DOHH2 (cell line): ENCODE measurements at regions not wholly inside any gene's neighbourhood (a gene's known extent, or its start where the extent isn't known, plus 50 kb on each side); places are given as distances from the start of the nearest gene placed in this dataset.
A peak's percentile ranks its signal among the peaks of the same experiment; 100 is the strongest.

Experiments
- H3F3A ChIP-seq: fragments of 200-600 bp; sonication (generic), shearing (Covaris generic); 2 replicates; pipeline ENCODE4 v1.6.0; 2016; ENCODE audit warnings: antibody characterized with exemption, mild to moderate bottlenecking; ENCODE audit not compliant: control insufficient read depth, insufficient read depth
- H3K27ac ChIP-seq: fragments of 200-600 bp; sonication (generic); 2 replicates; pipeline ENCODE4 v1.5.1; 2014; ENCODE audit warnings: low read depth, mild to moderate bottlenecking, low read length, moderate library complexity
- H3K27me3 ChIP-seq: fragments of 200-600 bp; sonication (generic); 2 replicates; pipeline ENCODE4 v1.6.1; 2014; ENCODE audit warnings: mild to moderate bottlenecking, low read length, mixed read lengths; ENCODE audit not compliant: control insufficient read depth
- H3K36me3 ChIP-seq: fragments of 200-600 bp; sonication (generic); 2 replicates; pipeline ENCODE4 v1.6.1; 2014; ENCODE audit warnings: mild to moderate bottlenecking, low read length, moderate library complexity, mixed read lengths; ENCODE audit not compliant: control insufficient read depth
- H3K4me1 ChIP-seq: fragments of 200-600 bp; sonication (generic); 2 replicates; pipeline ENCODE4 v1.6.1; 2014; ENCODE audit warnings: mild to moderate bottlenecking, low read length, mixed read lengths; ENCODE audit not compliant: control insufficient read depth
- H3K4me2 ChIP-seq: fragments of 200-600 bp; sonication (generic); 2 replicates; pipeline ENCODE4 v1.6.0; 2014; ENCODE audit warnings: mild to moderate bottlenecking, low read length, moderate library complexity
- H3K4me3 ChIP-seq: fragments of 200-600 bp; sonication (generic); 2 replicates; pipeline ENCODE4 v1.5.1; 2014; ENCODE audit warnings: mild to moderate bottlenecking, low read length, mixed read lengths
- H3K79me2 ChIP-seq: fragments of 200-600 bp; sonication (generic); 2 replicates; pipeline ENCODE4 v1.6.1; 2014; ENCODE audit warnings: mild to moderate bottlenecking, low read length, mixed read lengths; ENCODE audit not compliant: control insufficient read depth
- H3K9me2 ChIP-seq: fragments of 200-600 bp; sonication (generic); replicated peaks from 2 replicates; pipeline ENCODE4 v1.6.1; 2014; ENCODE audit warnings: mild to moderate bottlenecking, low read length, mixed read lengths; ENCODE audit not compliant: control insufficient read depth
- H3K9me3 ChIP-seq: fragments of 200-600 bp; sonication (generic); 2 replicates; pipeline ENCODE4 v1.6.1; 2014; ENCODE audit warnings: antibody characterized with exemption, low read length, mixed read lengths; ENCODE audit not compliant: control insufficient read depth, insufficient read depth
- H4K20me1 ChIP-seq: fragments of 200-600 bp; sonication (generic); 2 replicates; pipeline ENCODE4 v1.6.0; 2014; ENCODE audit warnings: low read depth, mild to moderate bottlenecking, antibody characterized with exemption, low read length, moderate library complexity; ENCODE audit not compliant: control insufficient read depth, insufficient read depth
- EZH2phosphoT487 ChIP-seq: fragments of 200-600 bp; sonication (generic); IDR thresholded peaks from 2 replicates; pipeline ENCODE4 v1.6.1; 2017; ENCODE audit warnings: borderline replicate concordance, mild to moderate bottlenecking, antibody characterized with exemption, low read length, moderate library complexity, mixed read lengths
- TF ChIP-seq, protein P1 (sequence below): fragments of 200-600 bp; sonication (generic); IDR thresholded peaks from one replicate; pipeline ENCODE4 v1.5.1; 2014; ENCODE audit warnings: antibody characterized with exemption, mild to moderate bottlenecking, low read depth, low read length; ENCODE audit not compliant: poor library complexity, severe bottlenecking

GRCh38 chr13:33927315-33927714 is 109.4 kb downstream of the RFC3 start:
- Histone ChIP-seq H3K36me3 (no peaks in the 10 kb centered on the region), H3K27me3 (no peaks in the 10 kb centered on the region), H3K4me3 (no peak overlapping the region), H3F3A (no peaks in the 10 kb centered on the region), H4K20me1 (no peaks in the 10 kb centered on the region), H3K27ac (no peak overlapping the region), H3K4me1 (no peaks in the 10 kb centered on the region), H3K79me2 (no peaks in the 10 kb centered on the region), H3K4me2 (no peak overlapping the region), H3K9me2 (no peaks in the 10 kb centered on the region), H3K9me3 (no peaks in the 10 kb centered on the region)
- TF ChIP-seq, protein P1, sequence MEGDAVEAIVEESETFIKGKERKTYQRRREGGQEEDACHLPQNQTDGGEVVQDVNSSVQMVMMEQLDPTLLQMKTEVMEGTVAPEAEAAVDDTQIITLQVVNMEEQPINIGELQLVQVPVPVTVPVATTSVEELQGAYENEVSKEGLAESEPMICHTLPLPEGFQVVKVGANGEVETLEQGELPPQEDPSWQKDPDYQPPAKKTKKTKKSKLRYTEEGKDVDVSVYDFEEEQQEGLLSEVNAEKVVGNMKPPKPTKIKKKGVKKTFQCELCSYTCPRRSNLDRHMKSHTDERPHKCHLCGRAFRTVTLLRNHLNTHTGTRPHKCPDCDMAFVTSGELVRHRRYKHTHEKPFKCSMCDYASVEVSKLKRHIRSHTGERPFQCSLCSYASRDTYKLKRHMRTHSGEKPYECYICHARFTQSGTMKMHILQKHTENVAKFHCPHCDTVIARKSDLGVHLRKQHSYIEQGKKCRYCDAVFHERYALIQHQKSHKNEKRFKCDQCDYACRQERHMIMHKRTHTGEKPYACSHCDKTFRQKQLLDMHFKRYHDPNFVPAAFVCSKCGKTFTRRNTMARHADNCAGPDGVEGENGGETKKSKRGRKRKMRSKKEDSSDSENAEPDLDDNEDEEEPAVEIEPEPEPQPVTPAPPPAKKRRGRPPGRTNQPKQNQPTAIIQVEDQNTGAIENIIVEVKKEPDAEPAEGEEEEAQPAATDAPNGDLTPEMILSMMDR, result no peak
- no peak for TF ChIP-seq EZH2phosphoT487

- TF ChIP-seq, protein P1, result peak; percentile 67
- no peak for TF ChIP-seq EZH2phosphoT487
- H4K20me1 ChIP-seq, result no peaks in the 10 kb centered on the region
- H3K27me3 ChIP-seq, result no peaks in the 10 kb centered on the region
- H3K27ac ChIP-seq, result no peak overlapping the region
- H3K9me2 ChIP-seq, result no peaks in the 10 kb centered on the region
- no peaks in the 10 kb centered on the region for H3K36me3 ChIP-seq
- no peak overlapping the region for H3K4me3 ChIP-seq
- H3K4me2 ChIP-seq, result no peak overlapping the region
- H3F3A ChIP-seq, result no peaks in the 10 kb centered on the region
- peaks cover 6% of the 10 kb centered on the region; the same call in 1 of the 2 replicates for H3K4me1 ChIP-seq
- H3K79me2 ChIP-seq, result no peaks in the 10 kb centered on the region
- H3K9me3 ChIP-seq, result no peaks in the 10 kb centered on the region
These were observed 113.7 kb downstream of the RFC3 start for GRCh38 chr13:33931397-33932311.

DNA sequence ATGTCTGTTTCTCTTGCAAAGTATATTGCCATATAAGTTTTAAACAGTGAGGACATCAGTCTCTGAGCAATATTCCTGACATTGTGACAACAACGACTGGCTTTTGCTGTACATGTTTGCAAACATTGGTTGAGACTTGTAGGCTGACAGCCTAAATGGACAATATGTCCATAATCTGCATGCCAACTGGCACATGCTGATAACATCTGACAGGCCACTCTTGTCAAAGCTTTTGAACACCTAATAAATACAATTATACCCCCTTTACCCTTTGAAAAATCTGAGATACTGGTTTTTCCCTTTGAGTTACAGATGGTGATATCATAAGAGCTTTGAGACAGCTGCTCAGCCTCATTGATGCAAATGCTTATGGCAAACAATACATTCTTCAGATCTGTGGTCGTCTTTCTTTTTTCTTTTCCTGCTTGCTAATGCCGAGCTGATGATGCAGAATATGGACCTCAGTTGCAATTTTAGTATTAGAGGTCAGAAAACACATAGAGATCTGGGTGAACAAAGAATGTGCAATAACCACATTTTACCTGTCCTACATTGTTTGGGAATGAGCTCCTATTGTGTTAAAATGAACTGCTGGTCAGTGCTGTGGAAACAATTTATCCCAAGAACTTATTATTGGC is 114.9 kb downstream of the RFC3 start:
- Histone ChIP-seq H3K79me2 (no peaks in the 10 kb centered on the region), H3K4me3 (no peak overlapping the region), H3K27me3 (no peaks in the 10 kb centered on the region), H3K9me2 (no peaks in the 10 kb centered on the region), H3K36me3 (no peaks in the 10 kb centered on the region), H3K4me2 (no peak overlapping the region), H4K20me1 (no peaks in the 10 kb centered on the region), H3K4me1 (peaks cover 6% of the 10 kb centered on the region; the same call in 1 of the 2 replicates), H3F3A (no peaks in the 10 kb centered on the region), H3K9me3 (no peaks in the 10 kb centered on the region), H3K27ac (no peak overlapping the region)
- TF ChIP-seq, protein P1, result no peak
- TF ChIP-seq EZH2phosphoT487, result no peak
